Upper lobe of left lung (tissue), 4 donors: ENCODE measurements at regions not wholly inside any gene's neighbourhood (a gene's known extent, or its start where the extent isn't known, plus 50 kb on each side); places are given as distances from the start of the nearest gene placed in this dataset.

Experiments used
- EP300 ChIP-seq, 4 donors: sonication (generic); formaldehyde crosslinking; IDR thresholded peaks; one replicate each; pipeline ENCODE4 v1.5.1; 2017; ENCODE audit warnings: antibody characterized with exemption in 4 of 4, control low read depth in 2 of 4
- POLR2AphosphoS5 ChIP-seq, 2 donors: sonication (generic); formaldehyde crosslinking; IDR thresholded peaks; one replicate each; pipeline ENCODE4 v1.5.1; 2017; ENCODE audit warnings: antibody characterized with exemption in 2 of 2
- TF ChIP-seq, protein P1 (sequence below), 6 experiments: fragments of 450-650 bp in 4 of 6; fragments of 200-600 bp in 2 of 6; sonication (generic) in 2 of 6; IDR thresholded peaks; one replicate each; pipeline ENCODE4 v1.5.1; 2016 to 2019; ENCODE audit warnings: antibody characterized with exemption in 6 of 6

GRCh38 chr5:135173662-135174290 is 139.7 kb upstream of the PITX1 start:
- no peak for TF ChIP-seq EP300 (IDR thresholded peaks at IDR 0.05)
- TF ChIP-seq, protein P1, sequence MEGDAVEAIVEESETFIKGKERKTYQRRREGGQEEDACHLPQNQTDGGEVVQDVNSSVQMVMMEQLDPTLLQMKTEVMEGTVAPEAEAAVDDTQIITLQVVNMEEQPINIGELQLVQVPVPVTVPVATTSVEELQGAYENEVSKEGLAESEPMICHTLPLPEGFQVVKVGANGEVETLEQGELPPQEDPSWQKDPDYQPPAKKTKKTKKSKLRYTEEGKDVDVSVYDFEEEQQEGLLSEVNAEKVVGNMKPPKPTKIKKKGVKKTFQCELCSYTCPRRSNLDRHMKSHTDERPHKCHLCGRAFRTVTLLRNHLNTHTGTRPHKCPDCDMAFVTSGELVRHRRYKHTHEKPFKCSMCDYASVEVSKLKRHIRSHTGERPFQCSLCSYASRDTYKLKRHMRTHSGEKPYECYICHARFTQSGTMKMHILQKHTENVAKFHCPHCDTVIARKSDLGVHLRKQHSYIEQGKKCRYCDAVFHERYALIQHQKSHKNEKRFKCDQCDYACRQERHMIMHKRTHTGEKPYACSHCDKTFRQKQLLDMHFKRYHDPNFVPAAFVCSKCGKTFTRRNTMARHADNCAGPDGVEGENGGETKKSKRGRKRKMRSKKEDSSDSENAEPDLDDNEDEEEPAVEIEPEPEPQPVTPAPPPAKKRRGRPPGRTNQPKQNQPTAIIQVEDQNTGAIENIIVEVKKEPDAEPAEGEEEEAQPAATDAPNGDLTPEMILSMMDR (IDR thresholded peaks at IDR 0.05), result no peak
- no peak for TF ChIP-seq POLR2AphosphoS5 (IDR thresholded peaks at IDR 0.05)
